T-helper 1 cell treated with Interleukin-12 subunit alpha and Interleukin-12 subunit beta and Interleukin-4 antibody, amounts not matched to agents 30 ng/mL and 1 ng/mL, for 36 hours (primary cell): ENCODE measurements at regions not wholly inside any gene's neighbourhood (a gene's known extent, or its start where the extent isn't known, plus 50 kb on each side); places are given as distances from the start of the nearest gene placed in this dataset.

Experiments
- intact Hi-C: fragments of 100-400 bp; cut with micrococcal nuclease; formaldehyde crosslinking; loops from one replicate; pipeline ENCODE4 v1.15.1; 2024

DNA sequence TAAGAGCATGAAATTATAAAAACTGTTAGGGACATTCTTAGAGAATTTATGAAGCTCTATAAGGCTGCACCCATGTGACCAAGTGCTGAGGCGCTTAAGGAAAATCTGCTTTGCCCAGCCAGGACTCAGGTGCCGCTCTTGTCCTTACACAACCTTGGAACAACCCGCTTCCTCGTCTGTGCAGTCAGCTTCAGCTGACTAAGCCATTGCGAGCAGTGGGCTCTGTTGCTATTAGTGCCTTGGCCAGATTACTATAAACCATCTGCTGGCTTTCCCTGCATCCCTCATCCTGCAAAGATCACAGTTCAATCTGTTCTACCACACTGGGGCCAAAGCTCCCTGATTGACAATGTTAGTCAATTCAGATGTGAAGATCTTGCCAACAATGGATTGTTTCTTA, 89.1 kb upstream of the E2F3 start:
- intact Hi-C loops: no loop called here

DNA sequence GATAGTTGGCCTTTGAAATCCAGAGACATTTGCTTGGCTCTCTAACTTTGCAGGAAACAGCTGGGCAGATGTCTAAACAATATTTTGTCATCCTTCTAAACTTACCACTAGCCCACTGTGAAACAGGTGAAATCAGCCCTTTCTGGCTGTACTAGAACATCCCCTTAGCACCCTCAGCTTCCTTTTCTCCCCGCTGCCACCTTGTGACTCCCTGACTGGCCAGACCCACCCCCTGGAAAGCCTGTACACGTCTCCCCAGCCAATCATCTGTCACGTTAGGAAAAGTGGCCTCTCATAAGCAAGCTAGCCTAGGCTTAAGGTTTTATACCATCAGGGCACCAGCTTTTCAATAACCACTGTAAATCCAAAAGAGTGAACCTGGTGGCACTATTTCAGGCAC, 88.6 kb upstream of the E2F3 start:
- intact Hi-C loops: no loop called here

DNA sequence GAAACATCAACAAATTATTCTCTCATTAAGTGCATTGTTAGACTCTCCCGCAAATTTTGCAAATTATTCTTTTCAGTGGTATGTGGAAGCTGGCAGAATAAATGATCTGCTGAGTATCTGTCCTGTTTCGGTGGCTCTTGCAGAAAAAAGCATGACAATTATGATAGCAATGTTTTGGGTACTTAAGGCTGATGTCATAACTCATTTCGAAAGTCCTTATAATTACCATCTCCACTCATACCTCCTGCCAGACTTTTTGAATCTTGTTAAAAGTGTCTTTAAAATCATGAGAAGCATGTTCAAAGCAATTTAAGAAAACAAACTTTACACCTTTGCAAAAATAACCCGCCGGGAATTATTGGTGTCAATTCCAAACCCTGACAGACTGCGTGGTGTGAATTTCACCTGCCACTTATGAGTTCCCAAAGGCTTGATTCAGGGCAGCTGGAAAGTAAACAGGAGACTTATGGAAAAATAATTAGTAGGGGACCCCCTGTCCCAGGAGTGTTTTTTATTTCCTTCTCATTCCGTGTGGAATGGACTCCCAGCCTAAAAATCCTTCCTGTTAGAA, 87.6 kb upstream of the E2F3 start:
- intact Hi-C loops: no loop called here

DNA sequence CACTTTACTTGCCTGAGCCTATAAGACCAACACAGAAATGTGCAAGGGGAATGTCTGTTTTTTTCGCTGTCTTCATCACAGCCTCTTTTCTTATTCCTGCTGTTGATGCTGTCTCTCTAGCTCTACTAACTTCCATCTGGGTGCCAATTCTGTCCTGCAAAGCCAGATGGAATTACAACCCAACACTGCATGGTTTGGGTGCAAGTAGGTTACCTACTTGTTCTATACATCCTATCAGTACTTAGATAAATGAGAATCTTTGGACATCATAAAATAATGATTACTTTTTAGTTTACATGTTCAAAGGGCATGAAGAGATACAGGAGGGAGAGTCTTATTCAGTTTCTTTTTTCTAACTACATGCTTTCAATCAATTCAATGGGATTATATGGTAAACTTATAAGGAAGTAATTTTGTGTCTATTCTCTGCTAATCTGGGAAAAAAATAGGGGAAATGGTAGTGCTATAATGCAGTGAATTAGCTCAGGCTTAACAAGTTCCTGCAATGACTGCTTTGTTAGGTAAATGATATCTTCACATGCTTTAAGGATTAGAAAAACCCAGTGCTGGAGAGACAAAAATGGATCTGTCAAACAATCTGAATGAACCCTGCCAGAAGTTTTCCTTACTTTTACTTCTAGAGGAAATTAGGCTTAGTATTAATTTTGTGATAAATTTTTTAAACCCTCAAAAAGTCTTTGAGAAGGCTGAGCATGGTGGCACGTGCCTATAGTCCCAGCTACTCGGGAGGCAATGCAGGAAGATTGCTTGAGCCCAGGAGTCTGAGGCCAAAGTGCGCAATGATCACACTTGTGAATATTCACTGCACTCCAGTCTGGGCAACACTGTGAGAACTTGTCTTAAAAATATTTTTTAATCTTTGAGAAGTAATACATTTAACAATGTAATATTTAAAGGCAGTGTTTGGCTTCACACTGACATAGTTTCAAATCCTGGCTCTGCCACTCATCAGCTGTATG, 86.5 kb upstream of the E2F3 start:
- intact Hi-C loops: no loop called here

DNA sequence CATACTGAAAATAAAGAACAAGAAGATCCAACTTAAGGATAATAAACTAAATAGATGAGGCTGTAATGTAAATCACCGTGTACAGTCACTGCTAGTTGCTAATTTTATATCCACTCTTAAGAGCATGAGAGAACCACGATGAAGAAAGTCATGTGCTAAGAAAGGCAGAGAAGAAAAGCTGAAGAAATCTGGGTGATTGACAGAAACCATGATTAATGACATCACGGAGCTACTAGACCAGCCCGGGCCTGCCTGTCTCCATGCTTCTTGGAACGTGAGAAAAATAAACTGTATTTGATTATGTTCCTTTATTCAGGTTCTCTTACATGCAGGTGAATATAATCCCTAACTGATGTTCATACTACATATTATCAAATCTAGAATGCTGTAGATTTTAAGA, 84.2 kb upstream of the E2F3 start:
- intact Hi-C loops: no loop called here

DNA sequence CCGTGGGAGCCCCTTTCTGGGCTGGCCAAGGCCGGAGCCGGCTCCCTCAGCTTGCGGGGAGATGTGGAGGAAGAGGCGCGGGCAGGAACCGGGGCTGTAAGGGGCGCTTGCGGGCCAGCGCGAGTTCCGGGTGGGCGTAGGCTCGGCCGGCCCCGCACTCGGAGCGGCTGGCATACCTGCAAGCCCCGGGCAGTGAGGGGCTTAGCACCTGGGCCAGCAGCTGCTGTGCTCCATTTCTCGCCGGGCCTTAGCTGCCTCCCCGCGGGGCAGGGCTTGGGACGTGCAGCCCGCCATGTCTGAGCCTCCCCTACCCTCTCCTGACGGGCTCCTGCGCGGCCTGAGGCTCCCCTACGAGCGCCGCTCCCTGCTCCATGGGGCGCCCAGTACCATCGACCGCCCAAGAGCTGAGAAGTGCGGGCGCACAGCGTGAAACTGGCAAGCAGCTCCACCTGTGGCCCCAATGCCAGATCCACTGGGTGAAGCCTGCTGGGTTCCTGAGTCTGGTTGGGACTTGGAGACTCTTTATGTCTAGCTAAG, 82.8 kb upstream of the E2F3 start:
- intact Hi-C loops: loop anchor here (1.0 to 2.0 kb wide), 5 partner anchors 26 to 215 kb away; partner anchors contain the start of genes CDKAL1, E2F3 and MBOAT1

DNA sequence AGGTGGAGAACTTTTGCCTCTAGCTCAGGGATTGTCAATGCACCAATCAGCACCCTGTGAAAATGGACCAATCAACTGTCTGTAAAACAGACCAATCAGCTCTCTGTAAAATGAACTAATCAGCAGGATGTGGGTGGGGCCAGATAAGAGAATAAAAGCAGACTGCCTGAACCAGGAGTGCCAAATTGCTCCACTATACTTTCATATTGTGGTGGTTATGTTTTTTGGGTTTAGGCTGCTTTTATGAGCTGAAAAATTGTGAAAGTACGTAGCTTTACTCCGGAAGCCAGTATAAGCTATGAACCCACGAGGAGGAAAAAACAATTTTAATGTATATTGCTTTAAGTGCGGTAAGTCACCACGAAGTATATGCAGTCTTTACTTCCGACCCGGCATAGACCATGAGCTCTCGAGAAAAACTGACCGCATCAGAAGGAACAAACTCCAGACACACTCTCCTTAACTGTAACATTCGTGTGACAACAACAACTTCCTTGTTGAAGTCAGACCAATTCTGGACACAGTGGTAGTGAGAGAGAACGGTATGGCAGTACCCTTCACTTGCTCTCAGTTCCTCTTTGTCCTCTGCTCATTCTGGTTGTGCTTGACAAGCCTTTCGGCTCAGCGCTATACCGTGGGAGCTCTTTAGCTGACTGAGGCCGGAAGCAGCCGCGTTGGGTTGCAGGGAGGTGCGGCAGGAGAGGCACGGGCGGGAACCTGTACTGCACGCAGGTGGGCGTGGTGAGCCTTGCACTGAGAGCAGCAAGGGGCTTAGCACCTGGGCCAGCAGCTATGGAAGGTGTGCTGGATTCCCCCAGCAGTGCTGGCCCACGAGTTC, 81.9 kb upstream of the E2F3 start:
- intact Hi-C loops: loop anchor here (1.0 to 2.0 kb wide), 7 partner anchors 16 to 215 kb away; partner anchors contain the start of genes CDKAL1, E2F3 and MBOAT1

GRCh38 chr6:20325641-20326421, 75.8 kb upstream of the E2F3 start:
- intact Hi-C loops: no loop called here

DNA sequence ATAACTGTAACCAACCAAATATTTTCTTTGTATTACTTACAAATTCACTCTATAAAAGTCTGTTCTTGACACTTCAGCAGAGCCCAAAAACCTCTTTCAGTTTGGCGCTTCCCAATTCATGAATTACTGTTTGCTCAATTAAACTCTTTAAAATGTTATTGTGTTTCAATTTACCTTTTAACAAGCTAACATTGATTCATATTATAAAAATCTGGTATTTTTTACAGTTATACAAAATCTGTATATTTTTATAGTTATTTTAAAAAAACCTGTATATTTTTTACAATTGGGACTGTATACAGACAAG, 75.3 kb upstream of the E2F3 start:
- intact Hi-C loops: no loop called here

DNA sequence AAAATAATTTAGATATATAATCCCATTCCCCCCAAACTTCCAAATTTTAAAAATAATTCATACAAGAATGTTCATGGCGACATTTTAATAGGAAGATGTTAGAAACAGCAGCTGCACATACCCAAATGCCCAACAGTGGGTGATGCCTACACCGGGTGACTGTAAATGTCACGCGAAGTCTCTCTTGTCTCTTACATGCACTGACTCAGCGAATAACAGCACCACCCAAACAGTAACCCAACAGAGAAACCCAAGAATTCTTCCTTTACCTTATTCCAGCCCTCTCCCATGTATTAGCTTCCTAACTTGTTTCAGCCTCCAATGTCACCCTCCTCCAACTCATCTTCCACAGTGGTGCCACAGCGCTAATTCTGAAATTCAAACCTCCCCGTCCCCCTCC, 74.5 kb upstream of the E2F3 start:
- intact Hi-C loops: no loop called here

- intact Hi-C loops: no loop called here
Measured at GRCh38 chr6:20328266-20328923, 73.3 kb upstream of the E2F3 start.

- intact Hi-C loops: no loop called here
Measured at GRCh38 chr6:20328924-20329300, 72.8 kb upstream of the E2F3 start.

GRCh38 chr6:20331042-20331441, 70.6 kb upstream of the E2F3 start:
- intact Hi-C loops: no loop called here

GRCh38 chr6:20331625-20332024, 70.1 kb upstream of the E2F3 start:
- intact Hi-C loops: no loop called here

DNA sequence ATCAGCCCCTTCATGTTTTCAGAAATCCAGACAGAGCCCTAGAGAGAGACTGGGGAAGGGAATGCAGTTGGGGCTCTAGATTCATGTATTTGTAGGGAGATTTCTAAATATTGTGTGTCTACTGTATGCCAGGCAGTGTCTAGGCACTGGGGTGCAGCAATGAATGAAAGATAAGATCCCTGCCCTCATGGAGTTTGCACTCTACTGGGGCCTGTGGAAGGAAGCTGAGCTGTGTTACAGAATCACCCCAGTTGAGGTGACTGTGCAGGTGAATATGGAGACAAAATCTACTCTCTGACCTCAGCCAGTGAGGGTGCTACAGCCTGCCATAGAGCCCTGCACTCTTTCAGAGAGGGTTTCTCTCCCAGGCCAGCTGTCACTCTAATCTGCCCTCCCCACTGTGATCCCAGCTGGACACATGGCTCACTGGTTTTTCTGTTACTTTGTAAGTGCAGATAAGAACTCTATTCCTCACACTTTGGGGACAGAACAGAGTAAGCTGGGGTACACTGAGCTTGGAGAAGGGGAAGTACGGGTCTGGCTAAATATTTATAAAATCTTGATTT, 69.2 kb upstream of the E2F3 start:
- intact Hi-C loops: no loop called here

- intact Hi-C loops: no loop called here
Measured at GRCh38 chr6:20333721-20334269, 67.9 kb upstream of the E2F3 start.

DNA sequence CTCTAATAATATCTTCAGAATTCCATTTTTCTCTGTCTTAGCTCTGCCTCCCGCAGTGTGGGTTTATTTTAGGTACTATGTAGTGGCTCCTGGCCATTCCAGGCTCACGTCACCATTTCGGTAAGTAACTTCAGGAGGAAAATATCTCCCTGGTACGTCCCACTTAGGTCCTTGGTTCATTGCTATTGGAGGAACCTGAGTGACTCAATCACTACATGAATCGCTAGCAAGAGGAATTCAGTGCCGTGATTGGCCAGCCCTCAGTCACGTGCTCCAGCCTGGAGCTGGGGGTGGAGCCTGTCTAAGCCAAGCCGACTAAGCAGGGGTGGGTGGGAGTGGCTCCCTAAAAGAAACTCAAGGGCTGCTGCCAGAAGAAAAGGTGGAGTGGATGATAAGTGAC, 67.3 kb upstream of the E2F3 start:
- intact Hi-C loops: no loop called here

GRCh38 chr6:20334962-20335361, 66.7 kb upstream of the E2F3 start:
- intact Hi-C loops: loop anchor here (1.0 to 5.0 kb wide), 3 partner anchors 15 to 133 kb away; no protein-coding TSS in a partner anchor

DNA sequence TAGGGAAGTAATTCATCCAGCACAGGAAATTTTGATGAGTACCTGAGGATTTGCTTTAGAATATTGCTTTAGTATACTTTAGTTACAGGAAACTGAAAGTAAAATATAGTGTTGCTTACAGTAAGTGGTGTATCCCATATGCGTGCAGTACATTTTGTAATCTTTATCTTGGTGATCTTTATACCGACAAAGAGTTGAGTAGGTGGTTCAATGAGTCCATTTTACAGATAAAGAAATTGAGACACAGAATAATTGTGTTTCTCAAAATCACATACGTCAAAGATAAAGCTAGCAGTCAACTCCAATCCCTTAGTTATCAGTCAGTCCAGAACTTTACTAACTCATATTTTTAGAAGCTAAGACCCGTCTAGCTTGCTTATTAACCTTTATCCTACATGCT, 65.8 kb upstream of the E2F3 start:
- intact Hi-C loops: loop anchor here (1.0 to 5.0 kb wide), 4 partner anchors 16 to 134 kb away; partner anchors contain the start of gene E2F3

- intact Hi-C loops: loop anchor here (5.0 kb wide), 1 partner anchor 136 kb away; no protein-coding TSS in a partner anchor
Measured at GRCh38 chr6:20338156-20338555, 63.5 kb upstream of the E2F3 start.
